ENCODE measurements at regions not wholly inside any gene's neighbourhood (a gene's known extent, or its start where the extent isn't known, plus 50 kb on each side); places are given as distances from the start of the nearest gene placed in this dataset.
"Not testable (repeated sequence)": the region's sequence is repeated elsewhere in the genome, so short reads cannot be mapped to it uniquely, and the experiment has no call there.

GRCh38 chr21:34219334-34220060 lies 144.3 kb upstream of the KCNE2 start:
- no peak for DNase-seq

- DNase-seq: no peak
Measured at GRCh38 chr21:34220556-34221195, 143.1 kb upstream of the KCNE2 start.

GRCh38 chr21:34221331-34222030 lies 142.3 kb upstream of the KCNE2 start:
- no peak for DNase-seq

GRCh38 chr21:34222031-34222335 lies 141.8 kb upstream of the KCNE2 start:
- no peak for DNase-seq

- DNase-seq: no peak
Measured at GRCh38 chr21:34223376-34223775, 140.4 kb upstream of the KCNE2 start.

GRCh38 chr21:34227386-34227852 lies 136.4 kb upstream of the KCNE2 start:
- DNase-seq: no peak

- no peak for DNase-seq
Measured at GRCh38 chr21:34228792-34229191, 135.0 kb upstream of the KCNE2 start.

GRCh38 chr21:34229353-34229752 lies 134.5 kb upstream of the KCNE2 start:
- no peak for DNase-seq

GRCh38 chr21:34233741-34234140 lies 130.1 kb upstream of the KCNE2 start:
- DNase-seq: not testable (repeated sequence)

- no peak for DNase-seq
Measured at GRCh38 chr21:34235514-34235913, 128.3 kb upstream of the KCNE2 start.

- no peak for DNase-seq
Measured at GRCh38 chr21:34242973-34243372, 120.8 kb upstream of the KCNE2 start.

GRCh38 chr21:34243562-34243961 lies 120.2 kb upstream of the KCNE2 start:
- DNase-seq: no peak

- no peak for DNase-seq
Measured at GRCh38 chr21:34252751-34253150, 111.1 kb upstream of the KCNE2 start.

GRCh38 chr21:34255073-34255472 lies 108.7 kb upstream of the KCNE2 start:
- DNase-seq: no peak

GRCh38 chr21:34260277-34261008 lies 103.4 kb upstream of the KCNE2 start:
- no peak for DNase-seq

GRCh38 chr21:34261841-34262468 lies 101.9 kb upstream of the KCNE2 start:
- DNase-seq: no peak

- no peak for DNase-seq
Measured at GRCh38 chr21:34262469-34262845, 101.3 kb upstream of the KCNE2 start.

GRCh38 chr21:34263629-34264028 lies 100.2 kb upstream of the KCNE2 start:
- DNase-seq: no peak

GRCh38 chr21:34266351-34266750 lies 97.5 kb upstream of the KCNE2 start:
- no peak for DNase-seq

GRCh38 chr21:34268493-34268892 lies 95.3 kb upstream of the KCNE2 start:
- no peak for DNase-seq

- no peak for DNase-seq
Measured at GRCh38 chr21:34270411-34270810, 93.4 kb upstream of the KCNE2 start.

Data from renal pelvis (tissue), 1 donor.